Endothelial cell of umbilical vein (primary cell): ENCODE measurements at regions not wholly inside any gene's neighbourhood (a gene's known extent, or its start where the extent isn't known, plus 50 kb on each side); places are given as distances from the start of the nearest gene placed in this dataset.

Experiments used
- BruUV-seq: library from RNA; stranded (reverse); fragments of 400-500 nt; replicated peaks from 2 replicates; lab custom pipeline; 2021; lab: Mats Ljungman, UMichigan
- CTCF ChIA-PET: fragments of 300-600, 350-600 bp; sonication (Branson Sonifier 250); formaldehyde crosslinking; loops from one replicate; lab custom pipeline; 2021; ENCODE audit warnings: antibody characterized with exemption, inconsistent platforms; lab: Charles Lee
- POLR2A ChIA-PET: fragments of 300-600, 350-600 bp; sonication (Branson Sonifier 250); formaldehyde crosslinking; loops from one replicate; lab custom pipeline; 2021; ENCODE audit warnings: antibody characterized with exemption, inconsistent platforms; lab: Charles Lee
- DNase-seq: peaks from one replicate; pipeline ENCODE4 v3.0.0-alpha.2; 2011; ENCODE audit warnings: low read depth, low spot score
- FAIRE-seq: peaks from 2 replicates; lab custom pipeline; 2011; peaks lifted over from hg19 to GRCh38; lab: Jason Lieb, UNC
- H2AFZ ChIP-seq: 2 replicates; pipeline ENCODE4 v1.6.0; 2012; ENCODE audit warnings: low read depth, low read length, control low read depth, inconsistent platforms
- H3K27ac ChIP-seq: 2 replicates; pipeline ENCODE4 v1.5.1; 2011; ENCODE audit warnings: low read depth, mild to moderate bottlenecking, control low read depth, low read length, moderate library complexity; ENCODE audit not compliant: insufficient read depth
- H3K27me3 ChIP-seq, 2 experiments: 2 replicates each; pipeline versions ENCODE4 v1.6.0 to v1.6.1; 2011; ENCODE audit warnings: low read length in 2 of 2, mixed read lengths in 1 of 2; ENCODE audit not compliant: control insufficient read depth in 2 of 2, insufficient read depth in 2 of 2
- H3K36me3 ChIP-seq, 2 experiments: 2 replicates in 1 of 2; 3 replicates in 1 of 2; pipeline ENCODE4 v1.5.1; 2011; ENCODE audit warnings: low read length in 2 of 2, mild to moderate bottlenecking in 1 of 2, moderate library complexity in 1 of 2; ENCODE audit not compliant: control insufficient read depth in 2 of 2, insufficient read depth in 2 of 2; ENCODE audit errors: extremely low read depth in 1 of 2
- H3K4me1 ChIP-seq: 3 replicates; pipeline ENCODE4 v1.5.1; 2011; ENCODE audit warnings: mild to moderate bottlenecking, low read length; ENCODE audit not compliant: control insufficient read depth, insufficient read depth; ENCODE audit errors: extremely low read depth
- H3K4me2 ChIP-seq: 2 replicates; pipeline ENCODE4 v1.6.1; 2011; ENCODE audit warnings: low read length, control low read depth, mixed read lengths; ENCODE audit not compliant: insufficient read depth
- H3K4me3 ChIP-seq, 3 experiments: fragments of 200-600 bp in 1 of 3; sonication (generic), shearing (Covaris generic) in 1 of 3; replicated peaks in 1 of 3; 2 replicates each; pipeline ENCODE4 v1.5.1; 2011 to 2016; ENCODE audit warnings: control low read depth in 3 of 3, low read length in 3 of 3, mild to moderate bottlenecking in 2 of 3, inconsistent platforms in 1 of 3, low read depth in 1 of 3, moderate library complexity in 1 of 3; ENCODE audit not compliant: insufficient read depth in 1 of 3
- H3K79me2 ChIP-seq: 2 replicates; pipeline ENCODE4 v1.6.0; 2012; ENCODE audit warnings: low read length, inconsistent platforms; ENCODE audit not compliant: control insufficient read depth, insufficient read depth
- H3K9ac ChIP-seq: replicated peaks from 2 replicates; pipeline ENCODE3; 2011; ENCODE audit warnings: low read length, control low read depth; ENCODE audit not compliant: insufficient read depth; ENCODE audit errors: extremely low read depth
- H3K9me1 ChIP-seq: replicated peaks from 3 replicates; pipeline ENCODE4 v1.6.0; 2011; ENCODE audit warnings: mild to moderate bottlenecking, low read length; ENCODE audit not compliant: control insufficient read depth, insufficient read depth; ENCODE audit errors: extremely low read depth
- H3K9me3 ChIP-seq: replicated peaks from 2 replicates; pipeline ENCODE4 v1.5.1; 2012; ENCODE audit warnings: low read length, inconsistent platforms; ENCODE audit not compliant: control insufficient read depth, insufficient read depth
- H4K20me1 ChIP-seq: replicated peaks from 2 replicates; pipeline ENCODE3; 2011; ENCODE audit warnings: mild to moderate bottlenecking, low read length; ENCODE audit not compliant: control insufficient read depth, insufficient read depth; ENCODE audit errors: extremely low read depth
- EZH2 ChIP-seq: IDR thresholded peaks from 2 replicates; pipeline ENCODE4 v1.6.1; 2012; ENCODE audit warnings: borderline replicate concordance, low read depth, mild to moderate bottlenecking, moderate library complexity, low read length, inconsistent platforms; ENCODE audit not compliant: severe bottlenecking
- FOS ChIP-seq: IDR thresholded peaks from 2 replicates; pipeline ENCODE4 v1.6.1; 2011; ENCODE audit warnings: mild to moderate bottlenecking, low read length, moderate library complexity, borderline replicate concordance; ENCODE audit not compliant: insufficient read depth
- GATA2 ChIP-seq: IDR thresholded peaks from 2 replicates; pipeline ENCODE4 v1.7.0; 2011; ENCODE audit warnings: low read depth, mild to moderate bottlenecking, moderate library complexity, mixed read lengths, low read length; ENCODE audit not compliant: insufficient read length, insufficient read depth
- JUN ChIP-seq: IDR thresholded peaks from 2 replicates; pipeline ENCODE4 v1.6.1; 2011; ENCODE audit warnings: borderline replicate concordance, low read depth; ENCODE audit not compliant: insufficient read length, insufficient read depth
- POLR2A ChIP-seq: IDR thresholded peaks from 2 replicates; pipeline ENCODE4 v1.6.1; 2012; ENCODE audit warnings: low read depth, mild to moderate bottlenecking, control low read depth, low read length
- POLR2AphosphoS5 ChIP-seq: IDR thresholded peaks from 2 replicates; pipeline ENCODE4 v1.6.1; 2012; ENCODE audit warnings: low read depth, mild to moderate bottlenecking, control low read depth, low read length, moderate library complexity; ENCODE audit not compliant: insufficient read depth
- dilution Hi-C: fragments of 300-500 bp; cut with MboI; formaldehyde crosslinking; loops from one replicate; pipeline ENCODE4 v1.15.0; 2019; ENCODE audit warnings: low sequenced_read_pairs; ENCODE audit not compliant: extremely low pct_ligation_motif_present
- intact Hi-C: fragments of 100-400 bp; cut with micrococcal nuclease; formaldehyde crosslinking; loops from one replicate; pipeline ENCODE4 v1.10.0; 2022
- TF ChIP-seq, protein P1 (sequence below): IDR thresholded peaks from 2 replicates; pipeline ENCODE4 v1.6.1; 2011; ENCODE audit not compliant: insufficient read depth, insufficient read length
- TF ChIP-seq, protein P2 (sequence below), 2 donors: IDR thresholded peaks; 1 replicate in 1 of 2; 2 replicates in 1 of 2; pipeline ENCODE4 v1.5.1; 2011; ENCODE audit warnings: low read length in 2 of 2, mild to moderate bottlenecking in 2 of 2, moderate library complexity in 2 of 2, control low read depth in 1 of 2, inconsistent platforms in 1 of 2, low read depth in 1 of 2; ENCODE audit not compliant: insufficient read depth in 1 of 2; ENCODE audit errors: extremely low read depth in 1 of 2

GRCh38 chr7:9307131-9307530 is 873.7 kb downstream of the NXPH1 start:
- POLR2A ChIA-PET = no interaction called here

More at GRCh38 chr7:9307131-9307530, 873.7 kb downstream of the NXPH1 start:
- Histone ChIP-seq H3K27me3 (no peaks in the 10 kb centered on the region), H3K36me3 (no peaks in the 10 kb centered on the region), H3K9me1 (no peaks in the 10 kb centered on the region), H3K4me1 (no peaks in the 10 kb centered on the region), H2AFZ (no peak overlapping the region), H3K9ac (no peak overlapping the region), H3K4me3 (no peak overlapping the region), H3K9me3 (peaks cover 3% of the 10 kb centered on the region), H3K27ac (no peak overlapping the region), H4K20me1 (no peaks in the 10 kb centered on the region), H3K79me2 (no peaks in the 10 kb centered on the region), H3K4me2 (no peak overlapping the region)
- FAIRE-seq (no peak), DNase-seq (no peak)
- BruUV-seq = no TSS peak
- TF ChIP-seq, protein P1, sequence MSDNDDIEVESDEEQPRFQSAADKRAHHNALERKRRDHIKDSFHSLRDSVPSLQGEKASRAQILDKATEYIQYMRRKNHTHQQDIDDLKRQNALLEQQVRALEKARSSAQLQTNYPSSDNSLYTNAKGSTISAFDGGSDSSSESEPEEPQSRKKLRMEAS = no peak
- TF ChIP-seq GATA2 (no peak), POLR2A (no peak), JUN (no peak), EZH2 (no peak), POLR2AphosphoS5 (no peak), FOS (no peak)
- TF ChIP-seq, protein P2, sequence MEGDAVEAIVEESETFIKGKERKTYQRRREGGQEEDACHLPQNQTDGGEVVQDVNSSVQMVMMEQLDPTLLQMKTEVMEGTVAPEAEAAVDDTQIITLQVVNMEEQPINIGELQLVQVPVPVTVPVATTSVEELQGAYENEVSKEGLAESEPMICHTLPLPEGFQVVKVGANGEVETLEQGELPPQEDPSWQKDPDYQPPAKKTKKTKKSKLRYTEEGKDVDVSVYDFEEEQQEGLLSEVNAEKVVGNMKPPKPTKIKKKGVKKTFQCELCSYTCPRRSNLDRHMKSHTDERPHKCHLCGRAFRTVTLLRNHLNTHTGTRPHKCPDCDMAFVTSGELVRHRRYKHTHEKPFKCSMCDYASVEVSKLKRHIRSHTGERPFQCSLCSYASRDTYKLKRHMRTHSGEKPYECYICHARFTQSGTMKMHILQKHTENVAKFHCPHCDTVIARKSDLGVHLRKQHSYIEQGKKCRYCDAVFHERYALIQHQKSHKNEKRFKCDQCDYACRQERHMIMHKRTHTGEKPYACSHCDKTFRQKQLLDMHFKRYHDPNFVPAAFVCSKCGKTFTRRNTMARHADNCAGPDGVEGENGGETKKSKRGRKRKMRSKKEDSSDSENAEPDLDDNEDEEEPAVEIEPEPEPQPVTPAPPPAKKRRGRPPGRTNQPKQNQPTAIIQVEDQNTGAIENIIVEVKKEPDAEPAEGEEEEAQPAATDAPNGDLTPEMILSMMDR (IDR thresholded peaks at IDR 0.05; ENCODE audit: extremely low read depth in 1 of 2, insufficient read depth in 1 of 2, low read depth in 1 of 2, low read length in 2 of 2) = no peak
- dilution Hi-C loops (no loop called here), intact Hi-C loops (no loop called here)
- CTCF ChIA-PET = no interaction called here
